CD14-positive monocyte (primary cell): ENCODE measurements at regions not wholly inside any gene's neighbourhood (a gene's known extent, or its start where the extent isn't known, plus 50 kb on each side); places are given as distances from the start of the nearest gene placed in this dataset.

Experiments used
- DNase-seq, 3 donors: peaks; one replicate each; pipeline ENCODE4 v3.0.0-alpha.2; 2011 to 2022
- H2AFZ ChIP-seq: 2 replicates; pipeline ENCODE4 v1.6.0; 2012; ENCODE audit warnings: mild to moderate bottlenecking, low read depth, low read length, inconsistent platforms; ENCODE audit not compliant: insufficient read depth, poor library complexity, severe bottlenecking
- H3K27ac ChIP-seq, 2 donors: 1 replicate in 1 of 2; 2 replicates in 1 of 2; pipeline ENCODE4 v1.5.1; 2012 to 2013; ENCODE audit warnings: low read length in 2 of 2, control low read depth in 1 of 2, inconsistent platforms in 1 of 2, low read depth in 1 of 2, mild to moderate bottlenecking in 1 of 2
- H3K27me3 ChIP-seq, 2 donors: one replicate each; pipeline versions ENCODE4 v1.6.0 to v1.6.1; 2011 to 2013; ENCODE audit warnings: low read length in 2 of 2; ENCODE audit not compliant: control insufficient read depth in 2 of 2, insufficient read depth in 2 of 2
- H3K36me3 ChIP-seq, 2 donors: replicated peaks in 1 of 2; 1 replicate in 1 of 2; 2 replicates in 1 of 2; pipeline versions ENCODE4 v1.5.1 to v1.6.1; 2012 to 2013; ENCODE audit warnings: low read length in 2 of 2, control low read depth in 1 of 2, inconsistent platforms in 1 of 2, mild to moderate bottlenecking in 1 of 2; ENCODE audit not compliant: insufficient read depth in 2 of 2, control insufficient read depth in 1 of 2
- H3K4me1 ChIP-seq, 2 donors: 1 replicate in 1 of 2; 2 replicates in 1 of 2; pipeline versions ENCODE4 v1.5.1 to v1.6.1; 2012 to 2013; ENCODE audit warnings: low read length in 2 of 2, control low read depth in 1 of 2, inconsistent platforms in 1 of 2, mild to moderate bottlenecking in 1 of 2, moderate library complexity in 1 of 2; ENCODE audit not compliant: insufficient read depth in 2 of 2, control insufficient read depth in 1 of 2
- H3K4me2 ChIP-seq: replicated peaks from 2 replicates; pipeline ENCODE3; 2012; ENCODE audit warnings: low read length, moderate library complexity, mild to moderate bottlenecking; ENCODE audit not compliant: poor library complexity, severe bottlenecking; ENCODE audit errors: extremely low read depth
- H3K4me3 ChIP-seq, 3 experiments: fragments of 200-600 bp in 1 of 3; sonication (generic) in 1 of 3; replicated peaks in 1 of 3; 1 replicate in 2 of 3; 2 replicates in 1 of 3; pipeline ENCODE4 v1.5.1; 2011 to 2013; ENCODE audit warnings: low read length in 3 of 3, mild to moderate bottlenecking in 3 of 3, control low read depth in 2 of 3, low read depth in 2 of 3, inconsistent platforms in 1 of 3, moderate library complexity in 1 of 3
- H3K79me2 ChIP-seq: 2 replicates; pipeline ENCODE4 v1.6.0; 2012; ENCODE audit warnings: mild to moderate bottlenecking, control low read depth, inconsistent platforms, low read length, moderate library complexity; ENCODE audit not compliant: insufficient read depth
- H3K9ac ChIP-seq: 2 replicates; pipeline ENCODE4 v1.6.0; 2017; ENCODE audit warnings: low read length, mild to moderate bottlenecking; ENCODE audit not compliant: insufficient read depth, poor library complexity, severe bottlenecking
- H3K9me3 ChIP-seq, 2 donors: replicated peaks in 1 of 2; 1 replicate in 1 of 2; 2 replicates in 1 of 2; pipeline versions ENCODE4 v1.5.1 to v1.6.1; 2012 to 2013; ENCODE audit warnings: low read length in 2 of 2, control low read depth in 1 of 2; ENCODE audit not compliant: control insufficient read depth in 1 of 2, insufficient read depth in 1 of 2
- H4K20me1 ChIP-seq: 2 replicates; pipeline ENCODE4 v1.6.0; 2012; ENCODE audit warnings: mild to moderate bottlenecking, low read length, control low read depth, moderate library complexity; ENCODE audit not compliant: insufficient read depth
- H3K27ac Mint-ChIP-seq, 7 donors: one replicate each; pipeline ENCODE4 v1.8.0; 2020; ENCODE audit warnings: mild to moderate bottlenecking in 7 of 7, mixed read lengths in 7 of 7, moderate library complexity in 6 of 7, inconsistent platforms in 2 of 7
- H3K27me3 Mint-ChIP-seq, 3 donors: one replicate each; pipeline ENCODE4 v1.8.0; 2021 to 2022; ENCODE audit warnings: low read depth in 3 of 3, mild to moderate bottlenecking in 3 of 3, mixed read lengths in 3 of 3, moderate library complexity in 3 of 3, inconsistent platforms in 1 of 3
- H3K36me3 Mint-ChIP-seq, 2 donors: one replicate each; pipeline ENCODE4 v1.8.0; 2020; ENCODE audit warnings: mixed read lengths in 2 of 2, inconsistent platforms in 1 of 2, mild to moderate bottlenecking in 1 of 2
- H3K4me1 Mint-ChIP-seq: one replicate; pipeline ENCODE4 v1.8.0; 2020; ENCODE audit warnings: mild to moderate bottlenecking, mixed read lengths
- H3K4me3 Mint-ChIP-seq, 2 donors: one replicate each; pipeline ENCODE4 v1.8.0; 2020; ENCODE audit warnings: mild to moderate bottlenecking in 2 of 2, mixed read lengths in 2 of 2, moderate library complexity in 1 of 2
- H3K9me3 Mint-ChIP-seq, 7 donors: one replicate each; pipeline ENCODE4 v1.8.0; 2020 to 2022; ENCODE audit warnings: mixed read lengths in 7 of 7, mild to moderate bottlenecking in 6 of 7, moderate library complexity in 6 of 7, inconsistent platforms in 2 of 7
- CTCF ChIP-seq: fragments of 200-600 bp; IDR thresholded peaks from one replicate; pipeline ENCODE4 v1.8.0; 2022; ENCODE audit warnings: antibody characterized with exemption, mild to moderate bottlenecking
- WGBS: methylation state at CpG from one replicate; pipeline ENCODE4 v1.1.5; 2013; ENCODE audit warnings: missing lambda C conversion rate; ENCODE audit not compliant: insufficient coverage; 5-methylcytosine and 5-hydroxymethylcytosine counted together
- intact Hi-C, 2 donors: fragments of 100-400 bp; cut with micrococcal nuclease; formaldehyde crosslinking; loops; one replicate each; pipeline versions ENCODE4 v1.15.0 to v1.15.1; 2023

- Mint-ChIP-seq H3K36me3 (no peaks in the 10 kb centered on the region), H3K27ac (no peak overlapping the region), H3K9me3 (peaks cover 0 to 6% (median 2%) of the 10 kb centered on the region in 7 donors), H3K4me1 (no peaks in the 10 kb centered on the region), H3K27me3 (peaks cover 0 to 2% (median 0%) of the 10 kb centered on the region in 3 donors), H3K4me3 (no peak overlapping the region)
- H3K27ac ChIP-seq, result no peak overlapping the region
- no peak overlapping the region for H2AFZ ChIP-seq
- DNase-seq, result no peak
- intact Hi-C loops, result no loop called here
- no peak overlapping the region for H3K9ac ChIP-seq
- no peaks in the 10 kb centered on the region for H3K27me3 ChIP-seq
- H4K20me1 ChIP-seq, result no peaks in the 10 kb centered on the region
- H3K4me3 ChIP-seq, result no peak overlapping the region
- no peaks in the 10 kb centered on the region for H3K79me2 ChIP-seq
- H3K4me2 ChIP-seq, result no peak overlapping the region
- no peaks in the 10 kb centered on the region for H3K36me3 ChIP-seq
- H3K4me1 ChIP-seq, result no peaks in the 10 kb centered on the region
- 100% methylated on average over 1 of the region's 2 CpGs for WGBS
- TF ChIP-seq CTCF, result no peak
- no peaks in the 10 kb centered on the region for H3K9me3 ChIP-seq
Observed at GRCh38 chr12:22808860-22809259, 183.9 kb downstream of the ETNK1 start.

- H3K4me1 Mint-ChIP-seq, result no peaks in the 10 kb centered on the region
Observed at GRCh38 chr12:22810036-22810435, 185.1 kb downstream of the ETNK1 start.

More at GRCh38 chr12:22810036-22810435, 185.1 kb downstream of the ETNK1 start:
- H3K4me2 ChIP-seq, result no peak overlapping the region
- H4K20me1 ChIP-seq, result no peaks in the 10 kb centered on the region
- peaks cover 0 to 3% (median 2%) of the 10 kb centered on the region in 3 donors for H3K27me3 Mint-ChIP-seq
- H3K4me3 Mint-ChIP-seq, result no peak overlapping the region
- no peak overlapping the region for H2AFZ ChIP-seq
- H3K27me3 ChIP-seq, result no peaks in the 10 kb centered on the region
- no peak overlapping the region for H3K27ac ChIP-seq
- no CpG with 5 or more reads among the region's 2 CpGs for WGBS
- H3K9ac ChIP-seq, result no peak overlapping the region
- no peak overlapping the region for H3K27ac Mint-ChIP-seq
- DNase-seq, result no peak
- no peaks in the 10 kb centered on the region for H3K79me2 ChIP-seq
- H3K9me3 Mint-ChIP-seq, result peaks cover 0 to 6% (median 0%) of the 10 kb centered on the region in 7 donors
- no peaks in the 10 kb centered on the region for H3K36me3 Mint-ChIP-seq
- no peak for TF ChIP-seq CTCF
- H3K36me3 ChIP-seq, result no peaks in the 10 kb centered on the region
- intact Hi-C loops, result no loop called here
- no peaks in the 10 kb centered on the region for H3K9me3 ChIP-seq
- no peaks in the 10 kb centered on the region for H3K4me1 ChIP-seq
- no peak overlapping the region for H3K4me3 ChIP-seq
